GM23338 (cell line): ENCODE measurements at regions not wholly inside any gene's neighbourhood (a gene's known extent, or its start where the extent isn't known, plus 50 kb on each side); places are given as distances from the start of the nearest gene placed in this dataset.

Experiments used
- ATAC-seq: fragments of 200-7000 bp; cut with Tn5 transposase; 3 replicates; pipeline ENCODE4 v1.9.1; 2020
- DNase-seq: peaks from one replicate; pipeline ENCODE4 v3.0.0-alpha.2; 2015; ENCODE audit warnings: low spot score
- H2AFZ ChIP-seq: fragments of 200-600 bp; sonication (generic); 2 replicates; pipeline ENCODE4 v1.8.0; 2016; ENCODE audit warnings: antibody characterized with exemption, mild to moderate bottlenecking, moderate library complexity
- H3F3A ChIP-seq: fragments of 200-600 bp; sonication (generic); replicated peaks from 2 replicates; pipeline ENCODE4 v1.8.0; 2017; ENCODE audit warnings: antibody characterized with exemption, mixed run types, low read depth
- H3K27ac ChIP-seq: fragments of 200-600 bp; sonication (generic); 2 replicates; pipeline ENCODE4 v1.6.1; 2016; ENCODE audit warnings: low read depth
- H3K27me3 ChIP-seq: fragments of 200-600 bp; sonication (generic); 2 replicates; pipeline ENCODE4 v1.8.0; 2016; ENCODE audit warnings: mild to moderate bottlenecking, mixed run types, moderate library complexity; ENCODE audit not compliant: insufficient read depth
- H3K36me3 ChIP-seq: fragments of 200-600 bp; sonication (generic); 2 replicates; pipeline ENCODE4 v1.8.0; 2016; ENCODE audit warnings: mild to moderate bottlenecking; ENCODE audit not compliant: insufficient read depth
- H3K4me1 ChIP-seq: fragments of 200-600 bp; sonication (generic); 2 replicates; pipeline ENCODE4 v1.8.0; 2016; ENCODE audit warnings: mild to moderate bottlenecking, moderate library complexity; ENCODE audit not compliant: insufficient read depth
- H3K4me2 ChIP-seq: fragments of 200-600 bp; sonication (generic); 2 replicates; pipeline ENCODE4 v1.7.1; 2017; ENCODE audit warnings: mixed run types
- H3K4me3 ChIP-seq: fragments of 200-600 bp; sonication (generic); 2 replicates; pipeline ENCODE4 v1.6.1; 2016; ENCODE audit warnings: mixed run types
- H3K79me2 ChIP-seq: fragments of 200-600 bp; sonication (generic); replicated peaks from 2 replicates; pipeline ENCODE4 v1.8.0; 2017; ENCODE audit warnings: mild to moderate bottlenecking; ENCODE audit not compliant: insufficient read depth
- H3K9me2 ChIP-seq: fragments of 200-600 bp; sonication (generic); 2 replicates; pipeline ENCODE4 v1.8.0; 2017; ENCODE audit not compliant: insufficient read depth
- H4K20me1 ChIP-seq: fragments of 200-600 bp; sonication (generic); replicated peaks from 2 replicates; pipeline ENCODE4 v1.8.0; 2017; ENCODE audit warnings: mild to moderate bottlenecking; ENCODE audit not compliant: insufficient read depth
- H3K27ac Mint-ChIP-seq: 2 replicates; pipeline ENCODE4 v1.8.0; 2020; ENCODE audit warnings: inconsistent platforms, mild to moderate bottlenecking, moderate library complexity, mixed read lengths
- H3K27me3 Mint-ChIP-seq: 3 replicates; pipeline ENCODE4 v1.8.0; 2022; ENCODE audit warnings: low read depth, mild to moderate bottlenecking, moderate library complexity, mixed read lengths, inconsistent platforms; ENCODE audit not compliant: insufficient read depth, poor library complexity
- H3K36me3 Mint-ChIP-seq: 3 replicates; pipeline ENCODE4 v1.8.0; 2021; ENCODE audit warnings: low read depth, mild to moderate bottlenecking, inconsistent platforms, moderate library complexity, mixed read lengths
- H3K4me1 Mint-ChIP-seq: 3 replicates; pipeline ENCODE4 v1.8.0; 2020; ENCODE audit warnings: mild to moderate bottlenecking, inconsistent platforms, mixed read lengths
- H3K4me3 Mint-ChIP-seq: 3 replicates; pipeline ENCODE4 v1.8.0; 2021; ENCODE audit warnings: moderate library complexity, mild to moderate bottlenecking, inconsistent platforms, mixed read lengths
- H3K9me3 Mint-ChIP-seq: 3 replicates; pipeline ENCODE4 v1.8.0; 2020; ENCODE audit warnings: moderate library complexity, mild to moderate bottlenecking, inconsistent platforms, mixed read lengths
- CREB1 ChIP-seq: fragments of 250-450 bp; sonication (Bioruptor Pico); IDR thresholded peaks from 2 replicates; pipeline ENCODE4 v1.5.0; 2020; ENCODE audit warnings: low read depth, mild to moderate bottlenecking, moderate library complexity
- EZH2 ChIP-seq: fragments of 200-600 bp; sonication (generic); IDR thresholded peaks from one replicate; pipeline ENCODE4 v1.8.0; 2017; ENCODE audit warnings: antibody characterized with exemption, mild to moderate bottlenecking, low read depth; ENCODE audit not compliant: unreplicated experiment
- EZH2phosphoT487 ChIP-seq: fragments of 200-600 bp; sonication (generic); IDR thresholded peaks from one replicate; pipeline ENCODE4 v1.8.1; 2018; ENCODE audit warnings: antibody characterized with exemption; ENCODE audit not compliant: unreplicated experiment
- JUNB ChIP-seq: IDR thresholded peaks from one replicate; pipeline ENCODE4 v1.6.1; 2016; ENCODE audit warnings: antibody characterized with exemption; ENCODE audit not compliant: unreplicated experiment
- REST ChIP-seq: IDR thresholded peaks from one replicate; pipeline ENCODE4 v1.6.1; 2018; ENCODE audit warnings: antibody characterized with exemption; ENCODE audit not compliant: unreplicated experiment
- TF ChIP-seq, protein P1 (sequence below), 2 experiments: fragments of 200-600 bp in 1 of 2; sonication (generic) in 1 of 2; conservative IDR thresholded peaks; 2 replicates each; pipeline versions ENCODE4 v1.5.1 to v1.6.1; 2016 to 2017; ENCODE audit warnings: antibody characterized with exemption in 2 of 2, low read depth in 2 of 2, mild to moderate bottlenecking in 2 of 2, moderate library complexity in 1 of 2
- TF ChIP-seq, protein P2 (sequence below): fragments of 250-450 bp; sonication (Bioruptor Pico); IDR thresholded peaks from 2 replicates; pipeline ENCODE4 v1.5.0; 2020; ENCODE audit warnings: mild to moderate bottlenecking, moderate library complexity

GRCh38 chr12:29990971-29991370 is 207.2 kb upstream of the TMTC1 start:
- H3K27ac Mint-ChIP-seq = no peak overlapping the region
- H3K36me3 Mint-ChIP-seq = peaks cover 5% of the 10 kb centered on the region; the same call in 1 of the 3 replicates
- no peaks in the 10 kb centered on the region for H3K27me3 ChIP-seq
- H2AFZ ChIP-seq = no peak overlapping the region
- H3F3A ChIP-seq = no peaks in the 10 kb centered on the region
- no peaks in the 10 kb centered on the region for H3K79me2 ChIP-seq
- H4K20me1 ChIP-seq = no peaks in the 10 kb centered on the region
- TF ChIP-seq, protein P1, sequence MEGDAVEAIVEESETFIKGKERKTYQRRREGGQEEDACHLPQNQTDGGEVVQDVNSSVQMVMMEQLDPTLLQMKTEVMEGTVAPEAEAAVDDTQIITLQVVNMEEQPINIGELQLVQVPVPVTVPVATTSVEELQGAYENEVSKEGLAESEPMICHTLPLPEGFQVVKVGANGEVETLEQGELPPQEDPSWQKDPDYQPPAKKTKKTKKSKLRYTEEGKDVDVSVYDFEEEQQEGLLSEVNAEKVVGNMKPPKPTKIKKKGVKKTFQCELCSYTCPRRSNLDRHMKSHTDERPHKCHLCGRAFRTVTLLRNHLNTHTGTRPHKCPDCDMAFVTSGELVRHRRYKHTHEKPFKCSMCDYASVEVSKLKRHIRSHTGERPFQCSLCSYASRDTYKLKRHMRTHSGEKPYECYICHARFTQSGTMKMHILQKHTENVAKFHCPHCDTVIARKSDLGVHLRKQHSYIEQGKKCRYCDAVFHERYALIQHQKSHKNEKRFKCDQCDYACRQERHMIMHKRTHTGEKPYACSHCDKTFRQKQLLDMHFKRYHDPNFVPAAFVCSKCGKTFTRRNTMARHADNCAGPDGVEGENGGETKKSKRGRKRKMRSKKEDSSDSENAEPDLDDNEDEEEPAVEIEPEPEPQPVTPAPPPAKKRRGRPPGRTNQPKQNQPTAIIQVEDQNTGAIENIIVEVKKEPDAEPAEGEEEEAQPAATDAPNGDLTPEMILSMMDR (conservative IDR thresholded peaks at IDR 0.05; ENCODE audit: low read depth in 2 of 2) = no peak
- TF ChIP-seq, protein P2, sequence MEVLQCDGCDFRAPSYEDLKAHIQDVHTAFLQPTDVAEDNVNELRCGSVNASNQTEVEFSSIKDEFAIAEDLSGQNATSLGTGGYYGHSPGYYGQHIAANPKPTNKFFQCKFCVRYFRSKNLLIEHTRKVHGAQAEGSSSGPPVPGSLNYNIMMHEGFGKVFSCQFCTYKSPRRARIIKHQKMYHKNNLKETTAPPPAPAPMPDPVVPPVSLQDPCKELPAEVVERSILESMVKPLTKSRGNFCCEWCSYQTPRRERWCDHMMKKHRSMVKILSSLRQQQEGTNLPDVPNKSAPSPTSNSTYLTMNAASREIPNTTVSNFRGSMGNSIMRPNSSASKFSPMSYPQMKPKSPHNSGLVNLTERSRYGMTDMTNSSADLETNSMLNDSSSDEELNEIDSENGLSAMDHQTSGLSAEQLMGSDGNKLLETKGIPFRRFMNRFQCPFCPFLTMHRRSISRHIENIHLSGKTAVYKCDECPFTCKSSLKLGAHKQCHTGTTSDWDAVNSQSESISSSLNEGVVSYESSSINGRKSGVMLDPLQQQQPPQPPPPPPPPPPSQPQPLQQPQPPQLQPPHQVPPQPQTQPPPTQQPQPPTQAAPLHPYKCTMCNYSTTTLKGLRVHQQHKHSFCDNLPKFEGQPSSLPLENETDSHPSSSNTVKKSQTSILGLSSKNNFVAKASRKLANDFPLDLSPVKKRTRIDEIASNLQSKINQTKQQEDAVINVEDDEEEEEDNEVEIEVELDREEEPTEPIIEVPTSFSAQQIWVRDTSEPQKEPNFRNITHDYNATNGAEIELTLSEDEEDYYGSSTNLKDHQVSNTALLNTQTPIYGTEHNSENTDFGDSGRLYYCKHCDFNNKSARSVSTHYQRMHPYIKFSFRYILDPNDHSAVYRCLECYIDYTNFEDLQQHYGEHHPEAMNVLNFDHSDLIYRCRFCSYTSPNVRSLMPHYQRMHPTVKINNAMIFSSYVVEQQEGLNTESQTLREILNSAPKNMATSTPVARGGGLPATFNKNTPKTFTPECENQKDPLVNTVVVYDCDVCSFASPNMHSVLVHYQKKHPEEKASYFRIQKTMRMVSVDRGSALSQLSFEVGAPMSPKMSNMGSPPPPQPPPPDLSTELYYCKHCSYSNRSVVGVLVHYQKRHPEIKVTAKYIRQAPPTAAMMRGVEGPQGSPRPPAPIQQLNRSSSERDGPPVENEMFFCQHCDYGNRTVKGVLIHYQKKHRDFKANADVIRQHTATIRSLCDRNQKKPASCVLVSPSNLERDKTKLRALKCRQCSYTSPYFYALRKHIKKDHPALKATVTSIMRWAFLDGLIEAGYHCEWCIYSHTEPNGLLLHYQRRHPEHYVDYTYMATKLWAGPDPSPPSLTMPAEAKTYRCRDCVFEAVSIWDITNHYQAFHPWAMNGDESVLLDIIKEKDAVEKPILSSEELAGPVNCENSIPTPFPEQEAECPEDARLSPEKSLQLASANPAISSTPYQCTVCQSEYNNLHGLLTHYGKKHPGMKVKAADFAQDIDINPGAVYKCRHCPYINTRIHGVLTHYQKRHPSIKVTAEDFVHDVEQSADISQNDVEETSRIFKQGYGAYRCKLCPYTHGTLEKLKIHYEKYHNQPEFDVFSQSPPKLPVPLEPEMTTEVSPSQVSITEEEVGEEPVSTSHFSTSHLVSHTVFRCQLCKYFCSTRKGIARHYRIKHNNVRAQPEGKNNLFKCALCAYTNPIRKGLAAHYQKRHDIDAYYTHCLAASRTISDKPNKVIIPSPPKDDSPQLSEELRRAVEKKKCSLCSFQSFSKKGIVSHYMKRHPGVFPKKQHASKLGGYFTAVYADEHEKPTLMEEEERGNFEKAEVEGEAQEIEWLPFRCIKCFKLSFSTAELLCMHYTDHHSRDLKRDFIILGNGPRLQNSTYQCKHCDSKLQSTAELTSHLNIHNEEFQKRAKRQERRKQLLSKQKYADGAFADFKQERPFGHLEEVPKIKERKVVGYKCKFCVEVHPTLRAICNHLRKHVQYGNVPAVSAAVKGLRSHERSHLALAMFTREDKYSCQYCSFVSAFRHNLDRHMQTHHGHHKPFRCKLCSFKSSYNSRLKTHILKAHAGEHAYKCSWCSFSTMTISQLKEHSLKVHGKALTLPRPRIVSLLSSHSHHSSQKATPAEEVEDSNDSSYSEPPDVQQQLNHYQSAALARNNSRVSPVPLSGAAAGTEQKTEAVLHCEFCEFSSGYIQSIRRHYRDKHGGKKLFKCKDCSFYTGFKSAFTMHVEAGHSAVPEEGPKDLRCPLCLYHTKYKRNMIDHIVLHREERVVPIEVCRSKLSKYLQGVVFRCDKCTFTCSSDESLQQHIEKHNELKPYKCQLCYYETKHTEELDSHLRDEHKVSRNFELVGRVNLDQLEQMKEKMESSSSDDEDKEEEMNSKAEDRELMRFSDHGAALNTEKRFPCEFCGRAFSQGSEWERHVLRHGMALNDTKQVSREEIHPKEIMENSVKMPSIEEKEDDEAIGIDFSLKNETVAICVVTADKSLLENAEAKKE = no peak
- no peak overlapping the region for H3K4me3 ChIP-seq
- no peaks in the 10 kb centered on the region for H3K27me3 Mint-ChIP-seq
- H3K9me3 Mint-ChIP-seq = peaks cover 8% of the 10 kb centered on the region; the same call in 1 of the 3 replicates
- ATAC-seq (no peak), DNase-seq (no peak)
- H3K27ac ChIP-seq = no peak overlapping the region
- no peaks in the 10 kb centered on the region for H3K4me1 ChIP-seq
- H3K4me3 Mint-ChIP-seq = no peak overlapping the region
- no peaks in the 10 kb centered on the region; the same call in 1 of the 2 replicates for H3K9me2 ChIP-seq
- H3K4me2 ChIP-seq = no peak overlapping the region
- no peaks in the 10 kb centered on the region for H3K36me3 ChIP-seq
- no peaks in the 10 kb centered on the region for H3K4me1 Mint-ChIP-seq

DNA sequence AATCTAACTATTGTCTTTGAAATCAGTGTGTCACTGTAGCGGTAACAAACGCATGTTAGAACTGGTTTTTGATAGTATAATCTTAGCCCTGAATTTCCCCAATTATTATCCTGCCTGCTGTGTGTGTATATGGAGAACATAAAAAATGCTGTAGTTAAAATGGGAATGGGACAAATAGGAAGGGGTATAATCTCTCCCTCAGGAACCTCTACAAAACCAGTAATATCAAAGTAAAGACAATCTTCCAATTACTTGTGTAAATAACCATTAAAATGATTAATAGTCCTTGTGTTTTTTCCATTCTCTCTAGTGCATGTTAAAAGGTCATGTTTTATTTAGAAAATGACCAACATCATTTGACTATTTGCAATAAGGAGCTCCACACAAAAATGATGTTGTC is 200.1 kb upstream of the TMTC1 start:
- no peak overlapping the region for H3K27ac ChIP-seq
- H3K4me3 ChIP-seq = no peak overlapping the region
- H3K27me3 ChIP-seq = no peaks in the 10 kb centered on the region
- no peaks in the 10 kb centered on the region for H3K27me3 Mint-ChIP-seq
- no peaks in the 10 kb centered on the region for H3F3A ChIP-seq
- H3K79me2 ChIP-seq = no peaks in the 10 kb centered on the region
- no peak for DNase-seq
- H2AFZ ChIP-seq = no peak overlapping the region
- H3K36me3 ChIP-seq = no peaks in the 10 kb centered on the region
- H3K9me3 Mint-ChIP-seq = peaks cover 7% of the 10 kb centered on the region; the same call in 1 of the 3 replicates
- H3K4me1 Mint-ChIP-seq = no peaks in the 10 kb centered on the region
- no peaks in the 10 kb centered on the region for H3K4me1 ChIP-seq
- H3K27ac Mint-ChIP-seq = no peak overlapping the region
- H4K20me1 ChIP-seq = no peaks in the 10 kb centered on the region
- H3K4me3 Mint-ChIP-seq = no peak overlapping the region
- peaks cover 5% of the 10 kb centered on the region; the same call in 1 of the 3 replicates for H3K36me3 Mint-ChIP-seq
- H3K4me2 ChIP-seq = no peak overlapping the region
- peaks cover 4% of the 10 kb centered on the region; the same call in 1 of the 2 replicates for H3K9me2 ChIP-seq
- no peak for ATAC-seq
- TF ChIP-seq EZH2phosphoT487 (no peak), EZH2 (no peak), CREB1 (CRISPR knock-in tag) (no peak), REST (no peak), JUNB (no peak)
- TF ChIP-seq, protein P1 (conservative IDR thresholded peaks at IDR 0.05; ENCODE audit: low read depth in 2 of 2) = no peak
